ENCODE measurements at regions not wholly inside any gene's neighbourhood (a gene's known extent, or its start where the extent isn't known, plus 50 kb on each side); places are given as distances from the start of the nearest gene placed in this dataset.

- no peaks in the 10 kb centered on the region for H4K20me1 ChIP-seq (ENCODE audit: insufficient read depth)
- no peak for TF ChIP-seq CTCF (conservative IDR thresholded peaks at IDR 0.05; ENCODE audit: low read depth, low read length)
- H3K27me3 ChIP-seq (ENCODE audit: insufficient read depth, low read depth), result no peaks in the 10 kb centered on the region
- no peak overlapping the region for H3K9ac ChIP-seq
- peaks cover 4% of the 10 kb centered on the region for H3K4me1 ChIP-seq (ENCODE audit: low read depth, poor library complexity, severe bottlenecking)
- H3K79me2 ChIP-seq (ENCODE audit: insufficient read depth, low read depth), result no peaks in the 10 kb centered on the region
- no peak overlapping the region for H3K4me3 ChIP-seq (IDR thresholded peaks at IDR 0.05; ENCODE audit: insufficient read depth, low read depth, low read length)
- H3K27ac ChIP-seq, result no peak overlapping the region
- no peaks in the 10 kb centered on the region for H3K36me3 ChIP-seq (ENCODE audit: insufficient read depth)
- no peak overlapping the region for H2AFZ ChIP-seq (ENCODE audit: low read depth)
- no peak overlapping the region for H3K4me2 ChIP-seq
These were observed 637.8 kb downstream of the RAB28 start for GRCh38 chr4:12846368-12846767.

- Histone ChIP-seq H3K4me2 (no peak overlapping the region), H3K27ac (no peak overlapping the region), H3K27me3 (ENCODE audit: insufficient read depth, low read depth) (no peaks in the 10 kb centered on the region), H2AFZ (ENCODE audit: low read depth) (no peak overlapping the region), H3K79me2 (ENCODE audit: insufficient read depth, low read depth) (no peaks in the 10 kb centered on the region), H3K4me3 (IDR thresholded peaks at IDR 0.05; ENCODE audit: insufficient read depth, low read depth, low read length) (no peak overlapping the region), H3K36me3 (ENCODE audit: insufficient read depth) (no peaks in the 10 kb centered on the region), H3K9ac (no peak overlapping the region), H3K4me1 (ENCODE audit: low read depth, poor library complexity, severe bottlenecking) (peaks cover 4% of the 10 kb centered on the region), H4K20me1 (ENCODE audit: insufficient read depth) (no peaks in the 10 kb centered on the region)
- no peak for TF ChIP-seq CTCF (conservative IDR thresholded peaks at IDR 0.05; ENCODE audit: low read depth, low read length)
These were observed 640.0 kb downstream of the RAB28 start for GRCh38 chr4:12844141-12844540.

DNA sequence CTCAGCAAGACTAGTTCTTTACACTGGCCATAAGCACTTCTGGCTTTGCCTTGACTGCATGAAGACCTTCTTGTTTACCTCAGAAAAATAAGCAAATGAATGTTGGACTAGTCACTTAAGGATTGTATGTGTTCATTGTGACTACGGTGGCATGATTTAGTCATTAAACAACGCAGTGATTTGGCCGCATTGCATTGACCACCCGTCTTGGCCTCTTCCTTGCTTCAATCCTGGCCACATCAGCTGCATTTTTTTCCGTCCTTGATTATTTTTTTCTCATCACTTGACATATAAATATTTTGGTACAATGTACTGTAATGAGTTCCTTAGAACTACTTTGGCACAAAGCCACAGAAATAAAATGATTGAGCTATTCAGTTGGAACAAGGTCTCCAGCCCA is 656.2 kb downstream of the RAB28 start:
- Histone ChIP-seq H3K4me1 (ENCODE audit: low read depth, poor library complexity, severe bottlenecking) (no peaks in the 10 kb centered on the region), H3K9ac (no peak overlapping the region), H3K27me3 (ENCODE audit: insufficient read depth, low read depth) (no peaks in the 10 kb centered on the region), H3K4me3 (IDR thresholded peaks at IDR 0.05; ENCODE audit: insufficient read depth, low read depth, low read length) (no peak overlapping the region), H3K79me2 (ENCODE audit: insufficient read depth, low read depth) (no peaks in the 10 kb centered on the region), H3K36me3 (ENCODE audit: insufficient read depth) (no peaks in the 10 kb centered on the region), H3K4me2 (no peak overlapping the region), H3K27ac (no peak overlapping the region), H2AFZ (ENCODE audit: low read depth) (no peak overlapping the region), H4K20me1 (ENCODE audit: insufficient read depth) (no peaks in the 10 kb centered on the region)
- no peak for TF ChIP-seq CTCF (conservative IDR thresholded peaks at IDR 0.05; ENCODE audit: low read depth, low read length)

DNA sequence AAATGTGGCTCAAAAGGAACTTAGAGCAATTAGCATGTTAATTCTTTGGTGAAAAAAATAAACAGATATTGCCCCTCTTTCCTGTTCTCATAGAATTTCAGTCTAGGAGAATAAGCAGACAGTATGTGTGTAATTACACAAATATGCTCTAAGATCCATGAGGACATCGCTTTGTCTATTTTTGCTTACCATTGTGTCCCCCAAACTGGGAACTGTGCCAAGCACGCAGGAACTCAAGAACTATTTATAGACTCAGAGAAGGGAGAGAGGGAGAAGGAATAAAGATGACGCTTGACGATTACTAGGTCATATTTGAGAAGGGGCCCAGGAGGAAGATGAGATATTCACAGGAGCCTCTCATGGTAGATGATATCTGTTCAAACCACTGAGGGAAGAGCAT is 692.6 kb downstream of the RAB28 start:
- no peaks in the 10 kb centered on the region for H3K27me3 ChIP-seq (ENCODE audit: insufficient read depth, low read depth)
- H3K36me3 ChIP-seq (ENCODE audit: insufficient read depth), result no peaks in the 10 kb centered on the region
- H3K4me2 ChIP-seq, result no peak overlapping the region
- H3K4me1 ChIP-seq (ENCODE audit: low read depth, poor library complexity, severe bottlenecking), result no peaks in the 10 kb centered on the region
- H3K79me2 ChIP-seq (ENCODE audit: insufficient read depth, low read depth), result no peaks in the 10 kb centered on the region
- no peak overlapping the region for H2AFZ ChIP-seq (ENCODE audit: low read depth)
- no peak overlapping the region for H3K27ac ChIP-seq
- no peak for TF ChIP-seq CTCF (conservative IDR thresholded peaks at IDR 0.05; ENCODE audit: low read depth, low read length)
- no peak overlapping the region for H3K9ac ChIP-seq
- H4K20me1 ChIP-seq (ENCODE audit: insufficient read depth), result no peaks in the 10 kb centered on the region
- no peak overlapping the region for H3K4me3 ChIP-seq (IDR thresholded peaks at IDR 0.05; ENCODE audit: insufficient read depth, low read depth, low read length)

DNA sequence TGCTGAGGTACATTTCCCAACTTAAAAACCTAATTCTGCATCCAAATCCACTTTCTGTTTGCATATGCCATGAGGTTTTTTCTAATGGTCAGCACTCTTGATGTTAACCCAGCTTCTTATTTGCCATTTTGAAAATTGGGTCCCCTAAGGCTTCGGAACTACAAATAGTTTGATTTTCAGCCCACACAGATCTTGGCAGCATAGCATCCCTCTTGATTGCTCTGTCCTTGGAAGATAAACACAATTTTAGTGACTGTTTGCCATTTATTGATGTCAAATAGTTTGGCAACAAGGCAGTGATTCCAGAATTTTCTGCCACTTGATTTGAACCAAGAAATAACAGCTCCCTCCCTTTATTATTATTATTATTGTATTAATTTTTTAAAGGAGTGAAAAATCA is 696.9 kb downstream of the RAB28 start:
- Histone ChIP-seq H3K4me3 (IDR thresholded peaks at IDR 0.05; ENCODE audit: insufficient read depth, low read depth, low read length) (no peak overlapping the region), H3K27ac (no peak overlapping the region), H3K4me1 (ENCODE audit: low read depth, poor library complexity, severe bottlenecking) (no peaks in the 10 kb centered on the region), H4K20me1 (ENCODE audit: insufficient read depth) (no peaks in the 10 kb centered on the region), H3K9ac (no peak overlapping the region), H3K27me3 (ENCODE audit: insufficient read depth, low read depth) (no peaks in the 10 kb centered on the region), H3K4me2 (no peak overlapping the region), H3K79me2 (ENCODE audit: insufficient read depth, low read depth) (no peaks in the 10 kb centered on the region), H2AFZ (ENCODE audit: low read depth) (no peak overlapping the region), H3K36me3 (ENCODE audit: insufficient read depth) (no peaks in the 10 kb centered on the region)
- no peak for TF ChIP-seq CTCF (conservative IDR thresholded peaks at IDR 0.05; ENCODE audit: low read depth, low read length)

Measured in KMS-11 (cell line).